Activated T-helper 2 cell treated with anti-CD3 and anti-CD28 coated beads, Interferon-gamma antibody, Interleukin-2, Interleukin-4, amounts not matched to agents 10 μg/mL and 5 μg/mL and 100 μg/mL, durations not matched to agents 14 hours and 24 hours and 36 hours (primary cell): ENCODE measurements at regions not wholly inside any gene's neighbourhood (a gene's known extent, or its start where the extent isn't known, plus 50 kb on each side); places are given as distances from the start of the nearest gene placed in this dataset.

Source experiments
- DNase-seq: peaks from one replicate; pipeline ENCODE4 v3.0.0; 2021; ENCODE audit warnings: low spot score
- H3K27ac Mint-ChIP-seq: one replicate; pipeline ENCODE4 v1.8.0; 2021; ENCODE audit warnings: mixed read lengths
- H3K27me3 Mint-ChIP-seq: one replicate; pipeline ENCODE4 v1.8.0; 2021; ENCODE audit warnings: low read depth, mixed read lengths
- H3K36me3 Mint-ChIP-seq: one replicate; pipeline ENCODE4 v1.8.0; 2021; ENCODE audit warnings: low read depth, mixed read lengths
- H3K4me1 Mint-ChIP-seq: one replicate; pipeline ENCODE4 v1.8.0; 2021; ENCODE audit warnings: low read depth, mixed read lengths
- H3K4me3 Mint-ChIP-seq: one replicate; pipeline ENCODE4 v1.8.0; 2021; ENCODE audit warnings: low read depth, mild to moderate bottlenecking, moderate library complexity, mixed read lengths
- H3K9me3 Mint-ChIP-seq: one replicate; pipeline ENCODE4 v1.8.0; 2021; ENCODE audit warnings: mixed read lengths
- intact Hi-C: fragments of 100-400 bp; cut with micrococcal nuclease; formaldehyde crosslinking; loops from one replicate; pipeline ENCODE4 v1.15.1; 2023

DNA sequence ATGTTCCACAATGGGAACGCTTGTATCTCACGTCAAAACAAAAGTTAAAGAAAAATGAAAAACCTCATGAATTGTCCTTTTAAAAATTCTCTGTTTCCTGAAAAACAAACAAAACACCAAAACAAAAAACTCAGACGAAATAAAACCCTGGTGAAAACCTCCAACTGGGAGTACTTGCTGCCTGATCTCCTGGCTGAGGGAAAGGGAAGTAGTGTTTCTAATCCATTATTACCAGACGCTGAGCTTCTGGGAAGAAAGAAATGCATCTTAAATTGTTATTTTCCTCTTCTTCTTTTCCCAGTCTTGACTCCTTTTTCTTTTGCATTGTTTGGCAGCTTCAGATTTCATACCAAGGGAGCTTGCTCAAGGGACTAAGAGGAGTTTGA lies 243.2 kb upstream of the RGMA start:
- Mint-ChIP-seq H3K27ac (no peak overlapping the region), H3K4me3 (no peak overlapping the region), H3K27me3 (peaks cover 5% of the 10 kb centered on the region), H3K4me1 (no peaks in the 10 kb centered on the region), H3K36me3 (no peaks in the 10 kb centered on the region), H3K9me3 (no peaks in the 10 kb centered on the region)
- intact Hi-C loops, result no loop called here
- no peak for DNase-seq

DNA sequence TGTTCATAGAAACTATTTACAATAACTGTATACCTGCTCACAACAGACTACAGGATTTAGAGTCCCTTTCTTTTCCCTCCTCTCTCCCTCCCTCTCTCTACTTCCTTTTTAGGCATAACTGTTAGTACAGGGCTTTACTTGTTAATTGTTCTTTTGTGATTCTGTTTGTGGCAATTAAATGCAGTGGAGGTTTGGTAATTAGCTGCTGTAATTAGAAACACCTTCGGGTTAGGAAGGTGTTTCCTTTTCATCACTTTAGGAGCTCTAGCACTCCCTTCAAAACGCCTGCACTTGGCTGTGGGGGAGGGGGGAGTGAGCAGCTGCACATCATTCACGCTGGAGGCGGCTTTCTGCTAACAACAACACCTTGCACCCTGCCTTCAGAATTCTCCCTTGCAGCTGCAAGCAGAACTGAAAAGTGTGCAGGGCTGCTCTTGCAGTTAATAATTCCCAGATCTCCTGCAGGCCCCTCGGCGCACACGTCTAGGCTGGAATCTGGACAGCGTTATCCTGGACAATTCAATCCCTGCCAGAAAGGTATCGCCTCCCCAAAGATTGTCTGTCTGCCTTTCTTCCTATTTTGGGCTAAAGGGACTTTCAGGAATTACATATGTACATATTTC lies 242.6 kb upstream of the RGMA start:
- DNase-seq, result no peak
- H3K9me3 Mint-ChIP-seq, result no peaks in the 10 kb centered on the region
- intact Hi-C loops, result no loop called here
- no peaks in the 10 kb centered on the region for H3K36me3 Mint-ChIP-seq
- no peak overlapping the region for H3K4me3 Mint-ChIP-seq
- H3K27ac Mint-ChIP-seq, result no peak overlapping the region
- peaks cover 5% of the 10 kb centered on the region for H3K27me3 Mint-ChIP-seq
- no peaks in the 10 kb centered on the region for H3K4me1 Mint-ChIP-seq

DNA sequence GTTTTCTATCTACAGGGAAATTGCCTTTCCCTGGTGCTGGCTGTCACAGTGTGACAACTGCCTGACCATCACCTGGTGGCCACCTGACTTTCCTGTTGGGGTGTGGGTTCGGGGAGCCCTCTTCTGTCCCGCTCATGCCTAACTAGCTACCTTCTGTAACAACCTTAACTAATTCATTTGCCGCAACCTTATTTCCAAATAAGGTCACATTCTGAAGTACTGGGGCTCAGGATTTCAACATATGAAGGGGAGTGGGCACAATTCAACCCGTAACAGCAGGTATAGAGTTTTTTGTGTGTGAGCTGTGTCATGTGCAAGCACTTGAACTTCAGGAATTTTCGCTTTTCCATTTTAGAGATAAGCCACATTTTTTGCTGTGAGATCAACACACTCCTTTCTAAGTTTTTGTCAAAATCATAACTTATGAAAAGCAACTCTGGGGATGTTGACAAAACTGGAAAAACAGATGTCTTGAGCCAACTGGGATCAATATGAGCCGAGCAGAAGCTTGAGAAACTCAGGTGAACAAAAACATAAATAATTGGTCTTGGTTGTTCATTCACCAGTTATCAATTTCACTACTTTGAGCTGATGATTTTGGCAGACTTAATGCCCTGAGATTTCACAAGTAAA lies 242.0 kb upstream of the RGMA start:
- H3K4me1 Mint-ChIP-seq, result no peaks in the 10 kb centered on the region
- DNase-seq, result no peak
- intact Hi-C loops, result no loop called here
- no peak overlapping the region for H3K4me3 Mint-ChIP-seq
- no peak overlapping the region for H3K27ac Mint-ChIP-seq
- H3K9me3 Mint-ChIP-seq, result no peaks in the 10 kb centered on the region
- H3K27me3 Mint-ChIP-seq, result peaks cover 5% of the 10 kb centered on the region
- no peaks in the 10 kb centered on the region for H3K36me3 Mint-ChIP-seq

DNA sequence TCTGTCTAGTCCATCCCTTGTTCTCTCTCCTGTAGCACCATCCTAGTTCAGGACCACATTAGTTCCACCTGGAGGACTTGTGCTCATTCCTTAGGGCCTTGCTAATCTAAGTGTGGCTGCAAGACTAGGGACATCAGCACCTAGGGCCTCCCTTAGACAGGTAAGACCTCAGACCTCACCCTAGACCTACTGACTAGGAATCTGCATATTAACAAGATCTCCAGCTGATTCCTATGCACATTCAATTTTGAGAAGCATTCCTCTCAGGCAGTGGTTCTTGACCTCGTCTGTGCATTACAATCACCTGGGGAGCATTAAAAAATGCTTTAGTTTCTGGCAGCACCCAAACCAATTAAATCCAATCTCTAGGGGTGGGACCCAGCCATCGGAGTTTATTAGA lies 238.4 kb upstream of the RGMA start:
- H3K27ac Mint-ChIP-seq, result no peak overlapping the region
- intact Hi-C loops, result no loop called here
- DNase-seq, result no peak
- no peaks in the 10 kb centered on the region for H3K4me1 Mint-ChIP-seq
- H3K4me3 Mint-ChIP-seq, result no peak overlapping the region
- H3K36me3 Mint-ChIP-seq, result no peaks in the 10 kb centered on the region
- no peaks in the 10 kb centered on the region for H3K27me3 Mint-ChIP-seq
- no peaks in the 10 kb centered on the region for H3K9me3 Mint-ChIP-seq

DNA sequence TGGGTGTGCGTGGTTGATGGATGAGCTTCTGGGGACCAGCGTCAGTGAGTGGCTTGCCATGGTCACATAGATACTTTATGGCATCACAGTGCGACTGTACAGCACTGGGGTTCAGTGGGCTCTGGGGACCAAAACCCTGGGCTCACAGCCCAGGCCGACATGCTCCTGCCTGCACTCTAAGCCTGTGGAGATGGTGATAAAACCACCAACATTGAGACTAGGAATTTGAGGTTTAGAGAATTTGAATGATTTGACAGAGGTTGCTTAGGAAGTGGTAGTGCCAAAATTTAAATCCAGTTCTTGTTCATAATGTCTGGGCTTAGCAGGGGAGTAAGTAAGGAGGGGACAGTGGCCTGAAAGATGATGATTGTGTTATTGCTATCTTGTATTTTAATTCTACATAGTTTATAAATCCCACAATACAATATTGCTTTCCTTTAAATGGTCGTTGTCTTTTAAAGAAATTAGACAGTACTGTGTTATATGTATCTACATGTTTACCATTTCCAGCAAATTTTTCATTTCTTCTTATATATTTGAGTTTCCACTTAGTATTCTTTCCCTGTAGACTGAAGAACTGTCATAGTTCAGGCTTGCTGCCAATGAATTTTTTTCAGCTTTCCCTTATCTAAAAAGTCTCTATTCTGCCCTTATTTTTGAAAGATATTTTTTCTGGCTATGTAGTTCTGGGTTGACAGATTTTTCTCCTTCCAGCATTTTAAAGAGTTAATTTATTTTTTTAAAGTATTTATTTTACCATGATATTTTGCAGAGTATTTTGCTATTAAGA lies 235.4 kb upstream of the RGMA start:
- intact Hi-C loops, result no loop called here

DNA sequence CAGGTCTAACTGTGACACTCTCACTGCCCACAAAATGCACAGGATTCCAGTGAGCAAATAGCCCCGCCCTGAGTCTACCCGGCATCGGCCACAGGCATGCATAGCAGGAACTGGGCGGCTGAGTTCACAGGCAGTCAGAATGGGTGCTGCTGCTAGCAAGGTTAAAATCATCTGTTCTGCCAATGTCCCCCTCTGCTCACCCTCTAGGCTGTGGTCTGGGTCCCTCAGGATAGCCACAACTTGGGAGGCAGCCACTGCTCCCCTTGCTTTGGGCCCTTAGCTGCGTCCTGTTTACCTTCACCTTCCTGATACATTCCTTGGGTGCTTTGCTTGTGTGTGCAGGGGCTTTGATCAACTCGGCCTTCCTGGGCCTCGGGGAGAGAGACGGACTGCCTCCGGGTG lies 232.9 kb upstream of the RGMA start:
- intact Hi-C loops, result no loop called here
- H3K27ac Mint-ChIP-seq, result no peak overlapping the region
- no peak for DNase-seq
- H3K36me3 Mint-ChIP-seq, result no peaks in the 10 kb centered on the region
- H3K4me3 Mint-ChIP-seq, result no peak overlapping the region
- H3K27me3 Mint-ChIP-seq, result no peaks in the 10 kb centered on the region
- H3K4me1 Mint-ChIP-seq, result no peaks in the 10 kb centered on the region
- H3K9me3 Mint-ChIP-seq, result no peaks in the 10 kb centered on the region

More for the DNA sequence above, 235.4 kb upstream of the RGMA start:
- no peaks in the 10 kb centered on the region for H3K36me3 Mint-ChIP-seq
- H3K9me3 Mint-ChIP-seq, result no peaks in the 10 kb centered on the region
- no peak overlapping the region for H3K4me3 Mint-ChIP-seq
- no peak for DNase-seq
- H3K4me1 Mint-ChIP-seq, result no peaks in the 10 kb centered on the region
- H3K27me3 Mint-ChIP-seq, result no peaks in the 10 kb centered on the region
- H3K27ac Mint-ChIP-seq, result no peak overlapping the region

DNA sequence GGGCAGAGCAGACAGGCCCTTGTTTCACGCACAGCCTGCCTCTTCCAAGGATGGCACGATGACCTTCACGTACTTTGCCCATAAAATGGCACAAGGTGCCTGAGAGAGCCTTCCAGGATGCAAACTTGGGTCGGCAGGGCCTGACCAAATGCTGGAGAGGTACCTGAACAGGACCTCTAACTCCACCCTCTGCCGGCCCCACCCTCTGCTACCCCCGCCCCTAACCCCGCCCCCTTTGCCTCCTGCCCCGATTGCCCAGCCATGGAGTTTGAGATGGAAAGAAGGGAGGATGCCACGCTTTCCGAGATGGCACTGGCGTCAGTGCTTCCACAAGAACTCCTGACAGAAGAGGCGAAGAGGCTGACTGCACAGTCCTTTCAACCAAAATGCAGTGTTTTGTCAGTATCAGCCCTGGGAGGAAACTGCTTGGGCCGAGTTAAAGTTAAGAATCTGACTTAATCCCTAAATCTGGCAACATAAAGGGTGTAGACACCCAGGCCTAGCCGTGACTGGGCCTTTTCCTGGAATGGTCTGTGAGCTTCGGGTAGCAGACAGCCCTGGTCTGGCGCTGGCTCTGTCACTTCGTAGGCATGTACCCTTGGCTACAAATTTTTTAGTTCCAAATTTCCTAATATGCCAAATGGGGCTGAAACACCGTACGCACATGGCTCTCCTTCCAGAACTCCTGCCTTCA lies 230.3 kb upstream of the RGMA start:
- intact Hi-C loops, result no loop called here
- H3K36me3 Mint-ChIP-seq, result no peaks in the 10 kb centered on the region
- H3K27me3 Mint-ChIP-seq, result peaks cover 2% of the 10 kb centered on the region
- no peak overlapping the region for H3K27ac Mint-ChIP-seq
- no peaks in the 10 kb centered on the region for H3K4me1 Mint-ChIP-seq
- H3K9me3 Mint-ChIP-seq, result no peaks in the 10 kb centered on the region
- no peak for DNase-seq
- H3K4me3 Mint-ChIP-seq, result no peak overlapping the region

DNA sequence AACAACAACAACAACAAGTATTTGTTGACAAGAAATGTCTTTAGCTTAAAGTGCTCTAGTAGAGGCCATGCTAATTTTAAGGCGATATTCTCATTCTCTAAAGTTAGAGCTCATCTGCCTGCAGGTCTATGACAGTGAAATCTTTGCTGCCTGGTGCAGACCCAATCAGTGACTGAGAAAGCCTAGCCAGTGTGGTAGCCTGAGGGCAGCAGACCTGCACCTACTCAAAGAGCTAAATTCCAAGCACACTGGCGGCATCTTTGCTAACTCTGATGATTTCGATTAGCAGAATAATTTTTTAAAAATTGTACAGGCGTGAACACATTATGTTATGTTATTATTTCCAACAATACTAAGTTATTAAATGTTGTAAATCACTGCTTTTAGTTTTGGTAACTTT lies 228.8 kb upstream of the RGMA start:
- Mint-ChIP-seq H3K4me1 (no peaks in the 10 kb centered on the region), H3K36me3 (no peaks in the 10 kb centered on the region), H3K4me3 (no peak overlapping the region), H3K27me3 (peaks cover 2% of the 10 kb centered on the region), H3K27ac (no peak overlapping the region), H3K9me3 (no peaks in the 10 kb centered on the region)
- intact Hi-C loops, result no loop called here
- no peak for DNase-seq

DNA sequence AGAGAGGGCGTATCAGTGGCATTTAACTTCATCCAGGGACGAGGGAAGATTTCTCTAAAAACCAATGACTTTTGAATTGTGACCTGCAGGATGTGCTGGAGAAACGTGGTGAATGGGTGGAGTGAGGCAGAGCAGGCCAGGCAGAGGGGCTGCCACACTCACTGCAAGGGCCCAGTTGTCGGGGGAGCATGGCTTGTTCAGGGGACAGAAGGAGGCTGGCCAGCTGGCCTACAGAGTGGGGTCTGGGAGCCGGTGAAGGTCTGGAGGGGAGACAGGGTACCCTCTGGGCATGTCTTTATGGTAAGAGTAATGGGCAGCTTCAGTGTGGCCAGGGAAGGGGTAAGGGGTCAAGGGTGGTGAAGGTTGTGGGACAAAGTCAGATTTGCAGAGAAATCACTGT lies 225.2 kb upstream of the RGMA start:
- no peaks in the 10 kb centered on the region for H3K36me3 Mint-ChIP-seq
- no peak overlapping the region for H3K27ac Mint-ChIP-seq
- H3K27me3 Mint-ChIP-seq, result peaks cover 2% of the 10 kb centered on the region
- no peaks in the 10 kb centered on the region for H3K4me1 Mint-ChIP-seq
- DNase-seq, result no peak
- intact Hi-C loops, result no loop called here
- H3K4me3 Mint-ChIP-seq, result no peak overlapping the region
- H3K9me3 Mint-ChIP-seq, result no peaks in the 10 kb centered on the region

DNA sequence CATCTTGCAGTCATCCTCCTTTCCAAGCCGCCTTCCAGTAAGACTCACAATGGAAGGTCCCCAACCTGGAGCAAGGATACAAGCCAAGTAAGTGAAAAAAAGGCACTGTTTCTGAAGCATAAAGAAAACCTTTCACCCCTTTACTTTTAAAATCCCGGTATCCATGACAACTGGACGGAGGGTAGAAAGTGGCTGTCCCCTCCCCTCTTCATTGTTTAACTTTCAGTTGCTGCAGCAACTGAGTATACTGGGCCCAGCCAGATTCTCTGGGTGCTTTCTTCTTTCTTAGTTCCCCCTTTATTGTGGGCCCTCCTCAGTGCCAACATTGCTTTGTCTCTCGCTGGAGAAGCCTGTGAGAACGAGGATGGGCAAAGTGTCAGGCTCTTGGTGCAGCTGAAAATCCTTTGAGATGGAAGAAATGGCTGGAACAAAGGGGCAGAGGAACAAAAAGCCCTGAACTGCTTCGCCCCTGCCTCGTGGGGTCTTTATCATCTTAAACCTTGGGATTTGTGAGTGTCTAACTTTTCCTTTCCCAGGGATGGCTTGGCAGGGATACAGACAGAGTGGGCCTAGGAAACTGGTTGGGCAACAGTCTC lies 224.0 kb upstream of the RGMA start:
- intact Hi-C loops, result no loop called here
- no peak overlapping the region for H3K27ac Mint-ChIP-seq
- H3K36me3 Mint-ChIP-seq, result no peaks in the 10 kb centered on the region
- DNase-seq, result no peak
- H3K4me1 Mint-ChIP-seq, result no peaks in the 10 kb centered on the region
- H3K4me3 Mint-ChIP-seq, result no peak overlapping the region
- H3K9me3 Mint-ChIP-seq, result no peaks in the 10 kb centered on the region
- H3K27me3 Mint-ChIP-seq, result peaks cover 2% of the 10 kb centered on the region

DNA sequence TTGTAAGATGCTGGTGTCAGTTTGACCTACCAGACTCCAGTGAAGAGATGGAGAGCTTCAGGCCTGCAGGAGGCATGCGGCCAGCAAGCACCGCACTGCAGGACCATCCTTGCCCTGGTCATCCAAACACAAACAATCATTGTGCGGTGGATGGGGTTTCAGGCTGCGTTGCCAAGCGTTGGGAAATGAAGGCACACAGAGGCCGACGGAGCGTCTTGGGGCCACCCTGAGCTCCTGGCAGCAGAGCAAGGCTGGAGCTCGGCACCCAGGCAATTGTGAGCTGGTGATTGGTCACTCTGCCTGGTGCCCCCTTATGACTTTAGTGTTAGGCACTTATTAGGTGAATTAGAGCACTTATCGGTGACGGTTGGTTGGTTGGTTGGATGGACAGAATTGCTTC lies 222.6 kb upstream of the RGMA start:
- Mint-ChIP-seq H3K27ac (no peak overlapping the region), H3K4me1 (no peaks in the 10 kb centered on the region), H3K4me3 (no peak overlapping the region), H3K27me3 (peaks cover 2% of the 10 kb centered on the region), H3K9me3 (no peaks in the 10 kb centered on the region), H3K36me3 (no peaks in the 10 kb centered on the region)
- DNase-seq, result no peak
- intact Hi-C loops, result no loop called here

DNA sequence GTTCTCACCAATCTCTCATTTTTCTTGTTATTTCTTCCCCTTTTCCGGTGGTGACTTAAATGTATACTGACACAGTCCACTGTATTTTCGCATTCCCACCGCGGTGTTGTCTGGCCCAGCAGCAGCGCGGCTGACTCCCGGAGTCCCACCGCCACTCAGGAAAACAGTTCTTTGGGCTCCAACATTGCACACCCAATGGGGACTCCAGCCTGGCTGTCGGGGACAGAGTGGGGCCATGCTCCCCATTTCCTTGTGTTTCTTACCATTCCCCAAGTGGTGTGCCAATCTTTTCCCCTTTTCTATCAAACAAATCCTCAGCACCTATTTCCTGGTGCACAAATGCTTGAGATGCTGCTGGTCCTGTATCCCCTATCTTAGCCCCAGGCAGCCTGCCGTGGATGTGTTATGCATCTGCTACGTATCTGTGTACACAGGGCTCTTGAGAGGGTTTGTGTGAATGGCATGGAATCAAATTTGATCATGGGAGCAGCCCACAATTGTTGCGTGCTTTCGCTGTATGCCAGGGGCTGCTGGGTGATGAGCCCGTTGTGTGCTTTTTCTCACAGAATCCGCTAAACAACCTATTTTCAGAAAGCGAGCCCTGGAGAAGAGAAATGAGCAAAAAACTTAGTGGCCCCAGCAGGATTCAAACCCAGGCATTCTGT lies 219.1 kb upstream of the RGMA start:
- no peaks in the 10 kb centered on the region for H3K4me1 Mint-ChIP-seq
- no peak overlapping the region for H3K27ac Mint-ChIP-seq
- H3K27me3 Mint-ChIP-seq, result no peaks in the 10 kb centered on the region
- intact Hi-C loops, result no loop called here
- DNase-seq, result no peak
- no peak overlapping the region for H3K4me3 Mint-ChIP-seq
- no peaks in the 10 kb centered on the region for H3K9me3 Mint-ChIP-seq
- no peaks in the 10 kb centered on the region for H3K36me3 Mint-ChIP-seq
